ENCODE measurements at regions not wholly inside any gene's neighbourhood (a gene's known extent, or its start where the extent isn't known, plus 50 kb on each side); places are given as distances from the start of the nearest gene placed in this dataset.

GRCh38 chr4:133464311-133464710 is 315.2 kb downstream of the PCDH10 start:
- TF ChIP-seq CTCF (IDR thresholded peaks at IDR 0.05) (no peak), POLR2A (IDR thresholded peaks at IDR 0.05) (no peak), POLR2AphosphoS5 (IDR thresholded peaks at IDR 0.05) (no peak)

All from sigmoid colon (tissue), 4 donors.